ENCODE measurements at regions not wholly inside any gene's neighbourhood (a gene's known extent, or its start where the extent isn't known, plus 50 kb on each side); places are given as distances from the start of the nearest gene placed in this dataset.

GRCh38 chr7:115740043-115740442 lies 290.5 kb downstream of the TFEC start:
- Histone ChIP-seq H3K4me3 (ENCODE audit: low read depth, low read length) (no peak overlapping the region), H3K9me3 (ENCODE audit: severe bottlenecking) (no peaks in the 10 kb centered on the region), H3K27ac (no peak overlapping the region), H3K27me3 (ENCODE audit: insufficient read depth, low read depth, severe bottlenecking) (no peaks in the 10 kb centered on the region), H3K36me3 (no peaks in the 10 kb centered on the region)
- no peak for DNase-seq
- no peak for TF ChIP-seq CTCF (IDR thresholded peaks at IDR 0.05; ENCODE audit: low read depth, low read length)

GRCh38 chr7:115734641-115735040 lies 295.9 kb downstream of the TFEC start:
- DNase-seq: no peak
- H3K4me3 ChIP-seq (ENCODE audit: low read depth, low read length): no peak overlapping the region
- no peaks in the 10 kb centered on the region for H3K27me3 ChIP-seq (ENCODE audit: insufficient read depth, low read depth, severe bottlenecking)
- no peaks in the 10 kb centered on the region for H3K9me3 ChIP-seq (ENCODE audit: severe bottlenecking)
- no peaks in the 10 kb centered on the region for H3K36me3 ChIP-seq
- TF ChIP-seq CTCF (IDR thresholded peaks at IDR 0.05; ENCODE audit: low read depth, low read length): no peak
- no peak overlapping the region for H3K27ac ChIP-seq

GRCh38 chr7:115731796-115732471 lies 298.6 kb downstream of the TFEC start:
- no peak for DNase-seq
- no peak for TF ChIP-seq CTCF (IDR thresholded peaks at IDR 0.05; ENCODE audit: low read depth, low read length)
- Histone ChIP-seq H3K27me3 (ENCODE audit: insufficient read depth, low read depth, severe bottlenecking) (no peaks in the 10 kb centered on the region), H3K27ac (no peak overlapping the region), H3K4me3 (ENCODE audit: low read depth, low read length) (no peak overlapping the region), H3K9me3 (ENCODE audit: severe bottlenecking) (no peaks in the 10 kb centered on the region), H3K36me3 (no peaks in the 10 kb centered on the region)

- peak; percentile 57 for DNase-seq
- H3K9me3 ChIP-seq (ENCODE audit: severe bottlenecking): no peaks in the 10 kb centered on the region
- TF ChIP-seq CTCF (IDR thresholded peaks at IDR 0.05; ENCODE audit: low read depth, low read length): no peak
- H3K27ac ChIP-seq: no peak overlapping the region
- H3K27me3 ChIP-seq (ENCODE audit: insufficient read depth, low read depth, severe bottlenecking): no peaks in the 10 kb centered on the region
- H3K36me3 ChIP-seq: no peaks in the 10 kb centered on the region
- H3K4me3 ChIP-seq (ENCODE audit: low read depth, low read length): no peak overlapping the region
Observed at GRCh38 chr7:115728518-115728917, 302.0 kb downstream of the TFEC start.

- Histone ChIP-seq H3K9me3 (ENCODE audit: severe bottlenecking) (no peaks in the 10 kb centered on the region), H3K27me3 (ENCODE audit: insufficient read depth, low read depth, severe bottlenecking) (no peaks in the 10 kb centered on the region), H3K36me3 (no peaks in the 10 kb centered on the region), H3K27ac (no peak overlapping the region), H3K4me3 (ENCODE audit: low read depth, low read length) (no peak overlapping the region)
- no peak for DNase-seq
- no peak for TF ChIP-seq CTCF (IDR thresholded peaks at IDR 0.05; ENCODE audit: low read depth, low read length)
Observed at GRCh38 chr7:115724400-115725056, 306.0 kb downstream of the TFEC start.

All from WERI-Rb-1 (cell line).